Astrocyte of the cerebellum (primary cell): ENCODE measurements at regions not wholly inside any gene's neighbourhood (a gene's known extent, or its start where the extent isn't known, plus 50 kb on each side); places are given as distances from the start of the nearest gene placed in this dataset.

Experiments used
- DNase-seq: peaks from one replicate; pipeline ENCODE4 v3.0.0-alpha.2; 2011; ENCODE audit warnings: low read depth
- H3K4me3 ChIP-seq: 2 replicates; pipeline ENCODE4 v1.5.1; 2011; ENCODE audit warnings: mild to moderate bottlenecking, low read depth, low read length, moderate library complexity
- CTCF ChIP-seq: IDR thresholded peaks from 2 replicates; pipeline ENCODE4 v1.5.1; 2012; ENCODE audit warnings: low read length, low read depth, moderate library complexity, mild to moderate bottlenecking; ENCODE audit errors: missing control alignments
- in situ Hi-C: cut with HindIII; loops from 2 replicates; pipeline ENCODE4 v1.10.0; 2017; ENCODE audit warnings: low sequenced_read_pairs

- no peak for TF ChIP-seq CTCF
- in situ Hi-C loops: no loop called here
- H3K4me3 ChIP-seq: no peak overlapping the region
- peak; percentile 19 for DNase-seq
These were observed 453.5 kb downstream of the SOX2 start for GRCh38 chr3:182165234-182165633.

GRCh38 chr3:182172534-182172933, 460.8 kb downstream of the SOX2 start:
- no peak overlapping the region for H3K4me3 ChIP-seq
- no peak for TF ChIP-seq CTCF
- in situ Hi-C loops: no loop called here
- no peak for DNase-seq

- TF ChIP-seq CTCF: no peak
- no peak for DNase-seq
- H3K4me3 ChIP-seq: no peak overlapping the region
- in situ Hi-C loops: no loop called here
These were observed 466.9 kb downstream of the SOX2 start for GRCh38 chr3:182178488-182179200.

- in situ Hi-C loops: no loop called here
- no peak for TF ChIP-seq CTCF
- no peak for DNase-seq
- H3K4me3 ChIP-seq: no peak overlapping the region
These were observed 467.9 kb downstream of the SOX2 start for GRCh38 chr3:182179631-182180030.

GRCh38 chr3:182180654-182181385, 469.1 kb downstream of the SOX2 start:
- no peak for DNase-seq
- in situ Hi-C loops: no loop called here
- no peak overlapping the region for H3K4me3 ChIP-seq
- TF ChIP-seq CTCF: no peak

GRCh38 chr3:182182531-182182968, 470.8 kb downstream of the SOX2 start:
- TF ChIP-seq CTCF: no peak
- in situ Hi-C loops: no loop called here
- peak; percentile 32 for DNase-seq
- no peak overlapping the region for H3K4me3 ChIP-seq
